ENCODE measurements at regions not wholly inside any gene's neighbourhood (a gene's known extent, or its start where the extent isn't known, plus 50 kb on each side); places are given as distances from the start of the nearest gene placed in this dataset.

- TF ChIP-seq SIN3A (IDR thresholded peaks at IDR 0.05; ENCODE audit: borderline replicate concordance, insufficient read depth, low read length) (no peak), TAF1 (IDR thresholded peaks at IDR 0.05; ENCODE audit: borderline replicate concordance, insufficient read depth, low read length) (no peak), POLR2AphosphoS5 (IDR thresholded peaks at IDR 0.05; ENCODE audit: low read depth, low read length) (no peak), REST (IDR thresholded peaks at IDR 0.05; ENCODE audit: insufficient read depth in 1 of 2, low read depth in 2 of 2, low read length in 2 of 2) (no peak), FOXP2 (optimal IDR thresholded peaks at IDR 0.05; ENCODE audit: borderline replicate concordance, extremely low read depth, extremely low read length, insufficient read depth) (no peak)
Observed at GRCh38 chr9:95678759-95679158, 162.0 kb upstream of the PTCH1 start.

- TF ChIP-seq POLR2AphosphoS5 (IDR thresholded peaks at IDR 0.05; ENCODE audit: low read depth, low read length) (no peak), SIN3A (IDR thresholded peaks at IDR 0.05; ENCODE audit: borderline replicate concordance, insufficient read depth, low read length) (no peak), REST (IDR thresholded peaks at IDR 0.05; ENCODE audit: insufficient read depth in 1 of 2, low read depth in 2 of 2, low read length in 2 of 2) (no peak), FOXP2 (optimal IDR thresholded peaks at IDR 0.05; ENCODE audit: borderline replicate concordance, extremely low read depth, extremely low read length, insufficient read depth) (no peak), TAF1 (IDR thresholded peaks at IDR 0.05; ENCODE audit: borderline replicate concordance, insufficient read depth, low read length) (no peak)
Observed at GRCh38 chr9:95670122-95670521, 153.4 kb upstream of the PTCH1 start.

GRCh38 chr9:95669253-95669652, 152.5 kb upstream of the PTCH1 start:
- TF ChIP-seq REST (IDR thresholded peaks at IDR 0.05; ENCODE audit: insufficient read depth in 1 of 2, low read depth in 2 of 2, low read length in 2 of 2) (no peak), FOXP2 (optimal IDR thresholded peaks at IDR 0.05; ENCODE audit: borderline replicate concordance, extremely low read depth, extremely low read length, insufficient read depth) (no peak), SIN3A (IDR thresholded peaks at IDR 0.05; ENCODE audit: borderline replicate concordance, insufficient read depth, low read length) (no peak), TAF1 (IDR thresholded peaks at IDR 0.05; ENCODE audit: borderline replicate concordance, insufficient read depth, low read length) (no peak), POLR2AphosphoS5 (IDR thresholded peaks at IDR 0.05; ENCODE audit: low read depth, low read length) (no peak)

GRCh38 chr9:95667789-95668188, 151.0 kb upstream of the PTCH1 start:
- no peak for TF ChIP-seq TAF1 (IDR thresholded peaks at IDR 0.05; ENCODE audit: borderline replicate concordance, insufficient read depth, low read length)
- no peak for TF ChIP-seq SIN3A (IDR thresholded peaks at IDR 0.05; ENCODE audit: borderline replicate concordance, insufficient read depth, low read length)
- TF ChIP-seq FOXP2 (optimal IDR thresholded peaks at IDR 0.05; ENCODE audit: borderline replicate concordance, extremely low read depth, extremely low read length, insufficient read depth), result no peak
- no peak for TF ChIP-seq REST (IDR thresholded peaks at IDR 0.05; ENCODE audit: insufficient read depth in 1 of 2, low read depth in 2 of 2, low read length in 2 of 2)
- no peak for TF ChIP-seq POLR2AphosphoS5 (IDR thresholded peaks at IDR 0.05; ENCODE audit: low read depth, low read length)

GRCh38 chr9:95666785-95667155, 150.0 kb upstream of the PTCH1 start:
- TF ChIP-seq SIN3A (IDR thresholded peaks at IDR 0.05; ENCODE audit: borderline replicate concordance, insufficient read depth, low read length), result no peak
- no peak for TF ChIP-seq TAF1 (IDR thresholded peaks at IDR 0.05; ENCODE audit: borderline replicate concordance, insufficient read depth, low read length)
- no peak for TF ChIP-seq REST (IDR thresholded peaks at IDR 0.05; ENCODE audit: insufficient read depth in 1 of 2, low read depth in 2 of 2, low read length in 2 of 2)

Measured in PFSK-1 (cell line).